GM12874 (cell line): ENCODE measurements at regions not wholly inside any gene's neighbourhood (a gene's known extent, or its start where the extent isn't known, plus 50 kb on each side); places are given as distances from the start of the nearest gene placed in this dataset.

Source experiments
- CTCF ChIP-seq: IDR thresholded peaks from 2 replicates; pipeline ENCODE4 v1.5.1; 2011; ENCODE audit warnings: low read depth, mild to moderate bottlenecking, control low read depth, low read length, moderate library complexity; ENCODE audit not compliant: insufficient read depth

DNA sequence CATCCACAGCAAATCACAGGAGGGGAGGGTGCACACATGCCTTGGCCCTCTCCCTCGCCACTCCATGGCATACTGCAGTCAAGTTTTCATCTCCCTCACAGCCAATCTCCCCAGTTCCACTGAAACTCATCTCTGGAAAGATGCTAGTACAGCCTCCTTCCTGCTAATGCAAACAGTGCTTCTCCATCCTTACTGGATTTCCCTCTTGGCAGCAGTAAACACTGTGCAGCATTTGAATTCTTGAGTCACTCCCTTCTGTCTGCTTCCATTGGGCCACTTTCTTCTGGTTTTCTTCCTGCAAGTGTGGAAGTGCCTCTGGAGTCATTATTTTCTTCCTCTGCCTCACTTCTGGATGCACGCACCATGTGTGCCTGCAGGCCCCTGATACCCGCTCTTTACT, 460.3 kb downstream of the QKI start:
- TF ChIP-seq CTCF, result no peak

GRCh38 chr6:163872335-163872734, 457.8 kb downstream of the QKI start:
- TF ChIP-seq CTCF, result no peak

DNA sequence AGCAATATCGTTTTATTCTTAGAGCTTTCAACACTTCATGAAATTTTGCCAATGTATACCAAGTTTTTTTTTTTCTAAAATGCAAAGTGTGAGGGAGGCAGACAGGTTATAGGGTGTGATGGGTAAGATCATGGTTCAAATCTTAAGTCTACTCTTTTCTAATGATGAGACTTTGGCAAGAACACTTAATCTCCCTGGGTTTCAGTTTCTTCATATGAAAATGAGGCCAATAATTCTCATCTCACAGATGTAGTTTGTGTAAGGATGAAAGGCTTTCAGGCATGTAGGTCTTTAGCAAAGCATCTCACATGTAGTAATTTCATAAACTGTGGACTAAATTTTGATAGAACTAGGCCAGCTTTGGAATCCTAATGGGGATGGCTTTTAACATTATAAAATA, 457.1 kb downstream of the QKI start:
- TF ChIP-seq CTCF, result no peak

- TF ChIP-seq CTCF, result no peak
These were observed 453.2 kb downstream of the QKI start for GRCh38 chr6:163867518-163868292.

DNA sequence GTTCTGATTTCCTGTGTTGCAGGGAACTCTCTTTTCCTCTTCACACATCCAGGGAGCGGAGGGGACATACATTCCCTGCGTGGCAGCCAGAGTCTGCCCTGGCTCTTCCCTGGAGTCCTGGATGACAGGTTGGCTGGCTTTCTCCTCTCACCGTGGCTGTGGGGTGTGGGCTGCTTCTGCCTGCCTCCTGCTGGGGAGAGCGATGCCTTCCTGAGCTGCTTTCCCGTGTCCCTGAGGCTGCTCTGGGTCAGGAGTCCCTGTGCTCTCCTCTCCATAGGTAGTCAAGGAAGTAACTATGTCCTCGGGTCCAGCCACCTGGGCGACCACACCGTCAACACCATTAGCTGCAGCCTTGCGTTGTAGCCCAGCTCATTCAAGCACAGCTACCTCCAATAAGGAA, 451.7 kb downstream of the QKI start:
- TF ChIP-seq CTCF, result no peak

- no peak for TF ChIP-seq CTCF
These were observed 449.0 kb downstream of the QKI start for GRCh38 chr6:163863565-163863964.

GRCh38 chr6:163862701-163863100, 448.2 kb downstream of the QKI start:
- TF ChIP-seq CTCF, result no peak
